ENCODE measurements at regions not wholly inside any gene's neighbourhood (a gene's known extent, or its start where the extent isn't known, plus 50 kb on each side); places are given as distances from the start of the nearest gene placed in this dataset.
"Not testable (repeated sequence)": the region's sequence is repeated elsewhere in the genome, so short reads cannot be mapped to it uniquely, and the experiment has no call there.

DNA sequence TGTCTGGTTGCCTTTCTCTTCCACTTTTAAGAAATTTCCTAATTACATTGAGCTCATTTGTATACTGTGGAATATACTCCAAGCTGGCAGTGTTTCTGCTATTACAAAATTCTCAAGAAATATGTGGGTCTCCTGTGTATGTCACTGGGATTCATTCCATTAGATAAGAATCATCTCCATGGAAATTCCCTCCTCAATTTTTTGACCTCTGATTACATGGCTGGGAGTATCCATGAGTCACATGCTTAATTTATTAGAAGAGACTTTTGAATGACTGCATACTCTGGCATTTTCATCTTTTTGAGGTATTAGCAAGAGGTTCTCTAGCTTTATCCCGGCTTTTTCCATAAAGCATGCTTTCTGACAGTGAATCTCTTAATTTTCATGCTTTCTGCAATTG, 665.5 kb upstream of the CNTNAP5 start:
- DNase-seq = no peak

DNA sequence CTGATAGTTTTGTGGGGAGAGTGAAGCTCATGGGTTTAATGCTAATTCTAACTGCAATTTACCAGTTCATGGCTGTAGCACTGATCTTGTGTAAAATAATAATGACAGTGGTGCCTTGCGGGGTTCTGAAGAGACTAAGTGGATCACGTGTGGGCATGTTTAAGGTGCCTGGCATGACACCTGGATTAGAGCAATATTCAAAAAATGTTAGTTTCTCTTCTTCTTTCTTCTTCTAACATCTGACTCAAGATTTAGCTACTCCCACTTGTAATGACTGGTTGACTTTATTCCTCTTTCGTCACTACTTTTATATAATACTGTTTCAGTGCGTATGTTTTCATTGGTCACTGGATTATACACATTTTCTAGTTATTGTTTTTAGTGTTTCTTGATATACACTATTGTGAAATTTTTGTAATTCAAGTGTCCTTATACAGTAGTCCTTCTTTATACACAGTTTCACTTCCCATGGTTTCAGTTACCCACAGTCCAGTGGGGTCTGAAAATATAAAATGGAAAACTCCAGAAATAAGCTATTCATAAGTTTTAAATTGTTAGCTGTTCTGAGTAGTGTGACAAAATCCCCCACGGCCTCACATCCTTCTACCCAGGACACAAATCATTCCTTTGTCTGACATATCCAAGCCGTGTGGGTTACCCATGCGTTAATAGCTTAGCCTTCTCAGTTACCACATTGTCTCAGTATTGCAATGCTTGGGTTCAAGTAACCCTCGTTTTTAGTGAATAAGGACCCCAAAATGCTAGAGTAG, 662.2 kb upstream of the CNTNAP5 start:
- no peak for DNase-seq

- no peak for DNase-seq
Observed at GRCh38 chr2:123363826-123364225, 661.3 kb upstream of the CNTNAP5 start.

DNA sequence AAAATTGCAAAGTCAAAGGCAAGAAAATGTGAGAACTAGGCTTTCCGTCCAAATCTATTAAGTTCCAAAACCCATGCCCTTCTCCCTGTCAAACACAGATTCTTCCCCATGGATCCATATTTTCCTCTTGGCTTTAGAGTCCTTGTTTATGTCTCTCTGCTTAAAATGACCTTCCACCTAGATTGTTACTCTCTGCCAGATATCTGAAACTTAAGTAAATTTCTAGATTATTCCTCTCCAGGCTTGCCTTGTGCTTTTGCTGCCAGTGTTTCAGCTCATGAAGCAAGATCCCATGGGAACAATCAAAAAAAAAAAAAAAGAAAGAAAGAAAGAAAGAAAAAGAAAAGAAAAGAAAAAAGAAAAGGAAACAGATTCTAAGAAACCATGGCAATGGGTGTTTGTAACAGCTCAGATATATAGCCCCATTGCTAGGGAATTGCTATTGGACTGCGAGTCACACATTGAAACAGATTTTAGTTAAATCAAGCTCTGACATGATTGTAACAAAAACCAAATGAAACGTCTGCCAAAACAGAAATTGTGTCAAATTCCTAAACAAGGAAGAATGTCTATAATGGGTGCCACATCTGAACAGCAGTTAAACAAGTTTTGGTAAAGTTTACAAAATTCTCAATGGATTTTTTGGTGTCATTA, 660.7 kb upstream of the CNTNAP5 start:
- no peak for DNase-seq

GRCh38 chr2:123366239-123366837, 658.7 kb upstream of the CNTNAP5 start:
- no peak for DNase-seq

DNA sequence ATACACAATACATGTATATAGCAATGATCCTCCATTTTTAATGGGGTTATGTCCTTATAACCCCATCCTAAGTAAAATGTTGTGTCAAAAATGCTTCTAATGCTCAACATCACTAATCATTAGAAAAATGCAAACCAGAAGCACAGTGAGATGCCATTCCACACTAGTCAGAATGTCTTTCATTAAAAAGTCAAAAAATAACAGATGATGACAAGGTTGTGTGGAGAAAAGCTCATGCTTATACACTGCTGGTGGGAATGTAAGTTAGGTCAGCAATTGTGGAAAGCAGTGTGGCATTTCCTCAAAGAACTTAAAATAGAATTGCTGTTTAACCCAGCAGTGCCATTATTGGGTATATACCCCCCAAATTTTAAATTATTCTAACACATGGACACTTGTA, 654.9 kb upstream of the CNTNAP5 start:
- DNase-seq = no peak

GRCh38 chr2:123371535-123371934, 653.6 kb upstream of the CNTNAP5 start:
- no peak for DNase-seq

- DNase-seq = no peak
Observed at GRCh38 chr2:123380370-123380935, 644.6 kb upstream of the CNTNAP5 start.

- DNase-seq = no peak
Observed at GRCh38 chr2:123415678-123416077, 609.4 kb upstream of the CNTNAP5 start.

DNA sequence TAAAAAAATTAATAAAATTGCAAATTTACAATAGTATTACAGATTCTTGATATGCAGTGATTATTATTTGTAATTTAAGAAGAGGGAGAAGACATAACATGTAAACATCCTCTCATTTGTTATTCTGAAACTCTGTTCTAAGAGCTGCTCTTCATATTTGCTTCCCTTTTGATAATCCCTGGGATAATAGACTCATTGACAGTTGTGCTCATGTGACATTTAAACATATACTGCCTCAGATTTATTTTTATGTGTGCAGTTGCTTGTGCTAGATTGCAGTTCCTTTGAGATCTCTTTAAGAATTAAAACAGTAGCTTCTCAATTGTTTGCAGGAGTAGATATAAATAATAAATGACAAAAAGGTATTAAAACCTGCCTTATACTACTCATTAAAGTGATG, 605.1 kb upstream of the CNTNAP5 start:
- DNase-seq = no peak

DNA sequence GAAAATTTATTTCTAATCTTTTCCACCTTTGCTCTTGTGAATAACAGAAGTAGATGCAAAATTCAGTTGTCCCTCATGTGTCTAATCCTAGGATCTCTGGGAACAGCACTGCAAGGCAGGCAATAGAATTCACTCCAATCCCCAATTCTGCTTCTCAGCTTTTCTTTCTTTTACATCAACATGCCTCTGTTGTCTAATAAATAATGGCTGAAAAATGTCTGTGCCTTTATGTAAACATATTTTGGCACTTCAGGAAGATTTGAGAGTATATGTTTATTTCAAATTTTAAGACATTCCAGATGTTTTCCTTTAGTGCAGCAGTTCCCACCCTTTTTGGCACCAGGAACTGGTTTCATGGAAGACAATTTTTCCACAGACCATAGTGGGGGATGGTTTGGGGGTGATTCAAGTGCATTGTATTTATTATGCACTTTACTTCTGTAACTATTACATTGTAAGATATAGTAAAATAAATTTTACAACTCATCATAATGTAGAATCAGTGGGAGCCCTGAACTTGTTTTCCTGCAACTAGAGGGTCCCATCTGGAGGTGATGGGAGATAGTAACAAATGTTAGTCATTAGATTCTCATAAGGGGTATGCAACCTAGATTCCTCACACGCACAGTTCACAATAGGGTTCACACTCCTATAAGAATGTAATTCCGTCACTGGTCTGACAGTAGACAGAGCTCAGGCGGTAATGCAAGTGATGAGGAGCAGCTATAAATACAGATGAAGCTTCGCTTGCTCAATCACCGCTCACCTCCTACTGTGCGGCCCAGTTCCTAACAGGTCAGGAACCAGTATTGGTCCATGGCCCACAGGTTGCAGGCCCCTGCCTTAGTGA, 590.3 kb upstream of the CNTNAP5 start:
- DNase-seq = no peak

DNA sequence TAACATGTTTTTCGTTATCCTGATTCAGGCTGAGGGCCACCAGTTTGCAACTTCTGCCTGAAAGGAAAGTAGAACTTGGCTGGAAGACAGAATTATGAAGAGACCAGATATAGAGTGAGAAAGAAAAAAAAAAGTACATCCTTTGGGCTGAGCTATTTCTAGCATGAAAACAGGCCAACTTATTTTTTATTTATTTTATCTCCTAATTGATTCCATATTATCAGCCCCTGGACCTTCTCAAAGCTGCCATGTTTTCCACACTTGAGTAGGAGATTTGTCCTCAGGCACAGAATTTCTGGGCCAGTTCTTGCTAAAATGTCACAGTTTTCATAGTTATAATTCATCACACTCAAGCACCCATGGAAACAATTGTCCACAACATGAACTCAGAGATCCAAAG, 586.8 kb upstream of the CNTNAP5 start:
- DNase-seq = no peak

DNA sequence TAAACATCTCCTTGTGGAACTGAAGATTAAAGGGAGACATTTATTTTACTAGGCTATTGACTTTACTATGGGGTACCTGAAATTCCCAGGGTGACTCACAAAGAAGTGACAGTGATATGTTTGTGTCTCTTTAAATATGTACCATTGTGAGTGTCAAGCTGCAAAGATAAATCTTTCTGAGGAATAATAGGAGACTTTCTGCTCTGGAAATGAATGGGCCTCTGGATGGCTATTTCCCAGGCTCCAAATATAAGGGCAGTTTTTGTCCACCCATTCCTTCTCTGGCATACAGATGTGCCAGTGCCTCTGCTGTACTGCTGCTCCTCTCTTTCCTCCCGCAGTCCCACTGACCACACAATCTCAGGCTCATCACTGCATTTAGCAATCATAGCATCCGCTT, 586.4 kb upstream of the CNTNAP5 start:
- no peak for DNase-seq

DNA sequence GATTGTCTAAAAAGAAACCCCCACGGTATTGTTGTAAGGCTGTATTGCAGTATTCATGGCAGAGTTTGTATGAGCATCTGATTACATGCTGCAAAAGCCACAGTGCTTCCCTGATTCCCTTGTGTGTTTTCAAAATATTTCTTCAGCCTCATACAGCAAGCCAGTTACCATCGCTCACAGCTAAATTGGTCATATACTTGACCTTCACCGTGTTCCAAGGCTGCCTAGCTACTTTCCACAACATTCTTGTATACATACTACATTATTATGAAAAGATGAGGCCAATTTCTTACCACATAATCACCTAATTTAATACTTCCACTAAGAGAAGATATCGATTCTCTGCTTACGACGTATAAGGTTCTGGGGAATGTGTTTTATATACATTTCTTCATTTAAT, 576.3 kb upstream of the CNTNAP5 start:
- DNase-seq = no peak

- no peak for DNase-seq
Observed at GRCh38 chr2:123451542-123451941, 573.5 kb upstream of the CNTNAP5 start.

DNA sequence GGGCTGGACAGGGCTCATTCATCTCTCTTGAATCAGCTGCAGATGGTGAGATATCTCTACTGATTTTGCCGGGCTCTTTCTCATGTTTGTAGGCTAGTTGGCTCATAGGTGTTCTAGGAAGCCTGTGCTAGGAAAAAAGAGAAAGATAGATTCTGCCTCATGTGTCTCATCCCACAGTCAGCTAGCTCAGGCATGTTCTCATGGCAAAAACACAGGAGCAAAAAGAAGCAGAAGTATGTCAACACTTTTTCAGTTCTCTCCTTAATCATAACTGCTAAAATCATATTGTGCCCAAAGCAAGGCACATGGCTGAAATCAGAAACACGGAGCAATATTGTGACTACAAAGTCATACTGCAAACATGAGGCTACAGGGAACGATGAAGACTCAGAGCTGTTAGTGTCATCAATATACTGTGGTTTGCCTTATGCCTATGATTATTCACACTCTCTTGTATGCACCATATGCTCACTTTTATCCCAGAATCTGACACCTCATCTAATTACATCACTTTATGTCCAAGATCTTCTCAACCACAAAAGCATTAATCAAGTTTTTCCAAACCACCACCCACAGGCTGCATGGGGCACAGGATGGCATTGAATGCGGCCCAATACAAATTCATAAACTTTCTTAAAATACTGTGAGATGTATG, 571.9 kb upstream of the CNTNAP5 start:
- no peak for DNase-seq

GRCh38 chr2:123453772-123454171, 571.3 kb upstream of the CNTNAP5 start:
- no peak for DNase-seq

DNA sequence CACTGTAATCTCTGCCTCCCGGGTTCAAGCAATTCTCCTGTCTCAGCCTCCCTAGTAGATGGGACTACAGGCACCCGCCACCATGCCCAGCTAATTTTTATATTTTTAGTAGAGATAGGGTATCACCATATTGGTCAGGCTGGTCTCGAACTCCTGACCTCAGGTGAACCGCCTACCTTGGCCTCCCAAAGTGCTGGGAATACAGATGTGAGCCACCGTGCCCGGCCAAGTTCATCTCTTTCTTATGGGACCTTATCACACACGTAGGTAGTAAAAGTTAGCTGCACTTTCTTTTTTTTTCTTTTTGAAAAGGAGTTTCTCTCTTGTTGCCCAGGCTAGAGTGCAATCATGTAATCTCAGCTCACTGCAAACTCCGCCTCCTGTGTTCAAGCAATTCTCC, 569.9 kb upstream of the CNTNAP5 start:
- DNase-seq = not testable (repeated sequence)

DNA sequence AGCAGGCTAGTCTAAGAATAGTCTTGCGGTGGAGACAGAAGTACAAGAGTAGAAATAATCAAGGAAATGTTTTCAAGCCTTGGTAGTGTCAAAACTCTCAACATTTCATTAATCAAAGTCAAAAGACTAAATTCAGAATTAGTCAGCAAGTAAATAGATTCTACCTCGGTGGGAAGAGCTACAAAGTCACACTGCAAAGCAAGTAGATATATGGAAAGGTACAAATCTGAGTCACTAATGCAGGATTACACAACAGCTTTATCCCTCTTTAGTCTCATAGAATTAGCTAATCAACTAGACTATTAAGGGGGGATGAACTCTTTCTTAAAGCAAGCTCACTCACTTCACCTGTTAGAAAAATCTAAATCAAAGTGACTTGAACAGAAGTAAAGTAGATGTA, 568.7 kb upstream of the CNTNAP5 start:
- no peak for DNase-seq

DNA sequence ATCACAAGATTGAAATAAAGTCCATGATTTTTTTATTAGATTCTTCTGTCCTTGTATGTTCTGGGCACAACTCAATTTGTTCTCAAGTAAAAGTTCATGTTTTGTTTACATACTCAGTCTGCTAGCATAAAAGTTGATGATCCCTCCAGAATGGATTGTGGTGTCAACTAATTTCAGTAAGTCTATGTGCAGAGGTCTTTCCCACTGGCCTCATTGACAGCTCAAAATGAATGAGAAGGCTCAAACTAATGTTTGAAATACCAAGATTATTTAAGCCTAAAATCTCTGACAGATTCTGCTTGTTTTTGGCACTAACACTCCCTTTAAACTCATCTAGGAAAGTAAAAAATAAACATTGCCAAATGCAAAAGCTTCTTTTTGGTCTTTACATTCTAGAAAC, 561.2 kb upstream of the CNTNAP5 start:
- no peak for DNase-seq

GRCh38 chr2:123468071-123468470, 557.0 kb upstream of the CNTNAP5 start:
- no peak for DNase-seq

GRCh38 chr2:123481406-123481805, 543.7 kb upstream of the CNTNAP5 start:
- no peak for DNase-seq

DNA sequence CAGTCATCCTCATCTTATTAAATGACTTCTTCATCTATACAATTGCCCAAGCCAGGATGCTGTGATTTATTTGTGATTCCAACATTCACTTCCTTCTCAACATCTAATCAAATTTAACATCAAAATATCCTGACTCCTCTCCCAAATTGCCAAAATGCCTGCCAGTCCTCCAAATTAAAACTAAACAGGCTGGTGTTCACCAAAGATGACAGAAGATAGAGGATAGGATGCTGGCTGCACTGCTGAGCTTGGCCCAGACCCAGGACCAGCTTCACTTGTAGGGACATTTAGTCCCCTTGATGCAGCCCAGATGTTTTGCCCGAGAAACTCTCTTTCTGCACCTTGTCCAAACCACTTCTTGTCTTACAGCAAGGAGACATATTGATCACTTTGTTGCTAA, 540.0 kb upstream of the CNTNAP5 start:
- no peak for DNase-seq
